Keratinocyte (primary cell): ENCODE measurements at regions not wholly inside any gene's neighbourhood (a gene's known extent, or its start where the extent isn't known, plus 50 kb on each side); places are given as distances from the start of the nearest gene placed in this dataset.

Source experiments
- DNase-seq: peaks from one replicate; pipeline ENCODE4 v3.0.0-alpha.2; 2011; ENCODE audit warnings: low read depth, missing footprints, low spot score
- FAIRE-seq: peaks from 2 replicates; lab custom pipeline; 2011; peaks lifted over from hg19 to GRCh38; lab: Jason Lieb, UNC
- H2AFZ ChIP-seq: 2 replicates; pipeline ENCODE4 v1.6.0; 2012; ENCODE audit warnings: low read length, control low read depth, inconsistent platforms; ENCODE audit not compliant: control insufficient read depth
- H3K27ac ChIP-seq: 2 replicates; pipeline ENCODE4 v1.5.1; 2011; ENCODE audit warnings: low read length; ENCODE audit not compliant: control insufficient read depth, insufficient read depth
- H3K27me3 ChIP-seq: 3 replicates; pipeline ENCODE4 v1.6.0; 2011; ENCODE audit warnings: low read length; ENCODE audit not compliant: control insufficient read depth, insufficient read depth; ENCODE audit errors: extremely low read depth
- H3K36me3 ChIP-seq, 2 experiments: 2 replicates in 1 of 2; 3 replicates in 1 of 2; pipeline ENCODE4 v1.5.1; 2011; ENCODE audit warnings: low read length in 2 of 2, mild to moderate bottlenecking in 1 of 2; ENCODE audit not compliant: control insufficient read depth in 2 of 2, insufficient read depth in 2 of 2; ENCODE audit errors: extremely low read depth in 1 of 2
- H3K4me1 ChIP-seq: 3 replicates; pipeline ENCODE4 v1.5.1; 2011; ENCODE audit warnings: low read length; ENCODE audit not compliant: control insufficient read depth, insufficient read depth; ENCODE audit errors: extremely low read depth
- H3K4me2 ChIP-seq: 3 replicates; pipeline ENCODE4 v1.6.0; 2011; ENCODE audit warnings: low read depth, low read length; ENCODE audit not compliant: control insufficient read depth, insufficient read depth; ENCODE audit errors: extremely low read depth
- H3K4me3 ChIP-seq, 3 experiments: fragments of 200-600 bp in 1 of 3; sonication (generic) in 1 of 3; 2 replicates in 2 of 3; 3 replicates in 1 of 3; pipeline ENCODE4 v1.5.1; 2011 to 2016; ENCODE audit warnings: low read length in 3 of 3, mild to moderate bottlenecking in 3 of 3, control low read depth in 2 of 3, inconsistent platforms in 1 of 3, low read depth in 1 of 3, mixed read lengths in 1 of 3, mixed run types in 1 of 3, moderate library complexity in 1 of 3; ENCODE audit not compliant: control insufficient read depth in 2 of 3, insufficient read depth in 2 of 3; ENCODE audit errors: extremely low read depth in 1 of 3
- H3K79me2 ChIP-seq: 2 replicates; pipeline ENCODE4 v1.6.0; 2012; ENCODE audit warnings: low read length; ENCODE audit not compliant: control insufficient read depth, insufficient read depth
- H3K9ac ChIP-seq: 3 replicates; pipeline ENCODE4 v1.6.0; 2011; ENCODE audit warnings: low read length; ENCODE audit not compliant: control insufficient read depth, insufficient read depth; ENCODE audit errors: extremely low read depth
- H3K9me1 ChIP-seq: 3 replicates; pipeline ENCODE4 v1.6.0; 2011; ENCODE audit warnings: low read length; ENCODE audit not compliant: control insufficient read depth, insufficient read depth; ENCODE audit errors: extremely low read depth
- H3K9me3 ChIP-seq: 2 replicates; pipeline ENCODE4 v1.5.1; 2012; ENCODE audit warnings: low read depth, low read length; ENCODE audit not compliant: control insufficient read depth
- H4K20me1 ChIP-seq: 3 replicates; pipeline ENCODE4 v1.6.0; 2011; ENCODE audit warnings: low read length; ENCODE audit not compliant: control insufficient read depth, insufficient read depth; ENCODE audit errors: extremely low read depth
- EZH2 ChIP-seq: IDR thresholded peaks from one replicate; pipeline ENCODE4 v1.6.1; 2012; ENCODE audit warnings: inconsistent platforms, mild to moderate bottlenecking, low read length, moderate library complexity
- dilution Hi-C: fragments of 300-500 bp; cut with MboI; formaldehyde crosslinking; loops from one replicate; pipeline ENCODE4 v1.7.0; 2020; ENCODE audit warnings: low sequenced_read_pairs; ENCODE audit not compliant: extremely low pct_ligation_motif_present
- TF ChIP-seq, protein P1 (sequence below), 3 experiments: IDR thresholded peaks in 1 of 3; conservative IDR thresholded peaks in 1 of 3; optimal IDR thresholded peaks in 1 of 3; 2 replicates in 2 of 3; 3 replicates in 1 of 3; pipeline versions ENCODE3 to v1.5.1; 2011; ENCODE audit warnings: low read length in 3 of 3, mild to moderate bottlenecking in 3 of 3, moderate library complexity in 2 of 3, control low read depth in 1 of 3, inconsistent platforms in 1 of 3; ENCODE audit not compliant: insufficient read depth in 2 of 3; ENCODE audit errors: extremely low read depth in 1 of 3

DNA sequence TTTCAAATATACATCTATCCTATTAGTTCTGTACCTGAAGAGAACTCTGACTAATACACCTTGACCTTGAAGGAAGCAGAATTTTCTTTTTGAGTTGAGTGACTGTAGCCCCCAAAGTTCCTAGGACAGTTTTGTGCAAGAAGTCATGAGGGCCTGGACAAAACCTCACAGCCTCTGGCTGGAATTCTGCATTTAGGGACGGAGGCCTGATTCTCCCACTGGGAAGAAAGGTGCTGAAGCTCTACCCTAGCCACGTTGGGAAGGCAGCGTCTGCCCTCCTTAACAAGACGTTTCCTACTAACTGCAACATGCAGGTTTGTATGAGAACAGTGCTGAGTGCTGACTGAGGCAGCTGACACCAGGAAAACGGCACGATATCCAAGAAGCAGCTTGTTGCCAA, 74.4 kb upstream of the ZCCHC2 start:
- no peak for DNase-seq

DNA sequence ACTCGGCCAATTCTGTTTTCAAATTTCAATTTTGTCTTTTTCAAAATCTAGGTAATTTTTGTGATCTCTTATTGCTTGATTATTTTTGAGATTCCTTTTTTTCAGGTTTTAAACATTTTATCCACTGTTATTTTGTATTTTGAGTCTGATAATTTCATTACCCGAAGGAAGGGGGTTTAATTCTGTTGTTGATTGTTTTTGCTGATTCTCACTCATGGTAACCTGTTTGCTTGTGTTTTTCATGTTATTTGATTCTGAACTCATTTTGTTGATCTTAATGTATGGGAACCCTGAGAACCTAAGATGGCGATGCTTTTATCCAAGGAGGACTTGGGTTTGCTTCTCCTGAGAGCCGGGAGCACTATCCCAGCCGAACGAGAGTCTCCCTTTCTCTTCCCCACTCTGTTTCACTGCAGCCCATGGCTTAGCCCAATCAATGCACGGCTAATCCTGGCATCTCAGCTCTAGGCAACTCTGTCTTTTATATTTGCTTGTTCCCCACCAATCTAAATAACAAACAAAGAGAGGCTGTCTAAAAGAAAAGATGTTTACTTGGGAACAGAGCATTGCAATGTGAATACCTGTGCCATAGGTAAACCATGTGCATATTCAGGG, 73.2 kb upstream of the ZCCHC2 start:
- H3K4me2 ChIP-seq, result no peak overlapping the region
- no peak overlapping the region for H3K9ac ChIP-seq
- no peaks in the 10 kb centered on the region for H3K27me3 ChIP-seq
- TF ChIP-seq, protein P1, sequence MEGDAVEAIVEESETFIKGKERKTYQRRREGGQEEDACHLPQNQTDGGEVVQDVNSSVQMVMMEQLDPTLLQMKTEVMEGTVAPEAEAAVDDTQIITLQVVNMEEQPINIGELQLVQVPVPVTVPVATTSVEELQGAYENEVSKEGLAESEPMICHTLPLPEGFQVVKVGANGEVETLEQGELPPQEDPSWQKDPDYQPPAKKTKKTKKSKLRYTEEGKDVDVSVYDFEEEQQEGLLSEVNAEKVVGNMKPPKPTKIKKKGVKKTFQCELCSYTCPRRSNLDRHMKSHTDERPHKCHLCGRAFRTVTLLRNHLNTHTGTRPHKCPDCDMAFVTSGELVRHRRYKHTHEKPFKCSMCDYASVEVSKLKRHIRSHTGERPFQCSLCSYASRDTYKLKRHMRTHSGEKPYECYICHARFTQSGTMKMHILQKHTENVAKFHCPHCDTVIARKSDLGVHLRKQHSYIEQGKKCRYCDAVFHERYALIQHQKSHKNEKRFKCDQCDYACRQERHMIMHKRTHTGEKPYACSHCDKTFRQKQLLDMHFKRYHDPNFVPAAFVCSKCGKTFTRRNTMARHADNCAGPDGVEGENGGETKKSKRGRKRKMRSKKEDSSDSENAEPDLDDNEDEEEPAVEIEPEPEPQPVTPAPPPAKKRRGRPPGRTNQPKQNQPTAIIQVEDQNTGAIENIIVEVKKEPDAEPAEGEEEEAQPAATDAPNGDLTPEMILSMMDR (optimal IDR thresholded peaks at IDR 0.05 in 1 of 3, IDR thresholded peaks at IDR 0.05 in 1 of 3, conservative IDR thresholded peaks at IDR 0.05 in 1 of 3; ENCODE audit: extremely low read depth in 1 of 3, insufficient read depth in 2 of 3, low read length in 3 of 3), result no peak
- TF ChIP-seq EZH2, result no peak
- no peaks in the 10 kb centered on the region for H4K20me1 ChIP-seq
- H3K79me2 ChIP-seq, result no peaks in the 10 kb centered on the region
- no peaks in the 10 kb centered on the region for H3K36me3 ChIP-seq
- H3K9me3 ChIP-seq, result no peaks in the 10 kb centered on the region
- H3K4me3 ChIP-seq, result no peak overlapping the region
- no peak overlapping the region for H3K27ac ChIP-seq
- DNase-seq, result no peak
- no peak for FAIRE-seq
- peaks cover 38% of the 10 kb centered on the region for H3K4me1 ChIP-seq
- H3K9me1 ChIP-seq, result no peaks in the 10 kb centered on the region
- no peak overlapping the region for H2AFZ ChIP-seq
- dilution Hi-C loops, result no loop called here

More for the DNA sequence above, 74.4 kb upstream of the ZCCHC2 start:
- no peak overlapping the region for H3K27ac ChIP-seq
- H3K79me2 ChIP-seq, result no peaks in the 10 kb centered on the region
- H3K9me1 ChIP-seq, result no peaks in the 10 kb centered on the region
- H3K9ac ChIP-seq, result no peak overlapping the region
- FAIRE-seq, result no peak
- TF ChIP-seq EZH2, result no peak
- TF ChIP-seq, protein P1 (optimal IDR thresholded peaks at IDR 0.05 in 1 of 3, IDR thresholded peaks at IDR 0.05 in 1 of 3, conservative IDR thresholded peaks at IDR 0.05 in 1 of 3; ENCODE audit: extremely low read depth in 1 of 3, insufficient read depth in 2 of 3, low read length in 3 of 3), result no peak
- dilution Hi-C loops, result no loop called here
- H3K4me2 ChIP-seq, result no peak overlapping the region
- H4K20me1 ChIP-seq, result no peaks in the 10 kb centered on the region
- no peaks in the 10 kb centered on the region for H3K9me3 ChIP-seq
- H3K27me3 ChIP-seq, result no peaks in the 10 kb centered on the region
- H3K36me3 ChIP-seq, result no peaks in the 10 kb centered on the region
- H2AFZ ChIP-seq, result no peak overlapping the region
- H3K4me3 ChIP-seq, result no peak overlapping the region
- peaks cover 38% of the 10 kb centered on the region for H3K4me1 ChIP-seq
